Neural cell (in vitro differentiated cells): ENCODE measurements at regions not wholly inside any gene's neighbourhood (a gene's known extent, or its start where the extent isn't known, plus 50 kb on each side); places are given as distances from the start of the nearest gene placed in this dataset.

Experiments
- H2AFZ ChIP-seq: fragments of 200-600, 300-800 bp; sonication (generic), shearing (Covaris generic); 2 replicates; pipeline ENCODE4 v1.6.0; 2014; ENCODE audit warnings: low read depth, mild to moderate bottlenecking, antibody characterized with exemption, low read length, moderate library complexity
- H3F3A ChIP-seq: fragments of 200-600 bp; shearing (Covaris generic); 2 replicates; pipeline ENCODE4 v1.6.1; 2016; ENCODE audit warnings: mild to moderate bottlenecking, moderate library complexity, mixed read lengths, antibody characterized with exemption, low read length; ENCODE audit not compliant: insufficient read depth, poor library complexity, severe bottlenecking
- H3K27ac ChIP-seq: fragments of 200-600, 300-800 bp; sonication (generic), shearing (Covaris generic); 2 replicates; pipeline ENCODE4 v1.5.1; 2014; ENCODE audit warnings: mild to moderate bottlenecking, low read length, moderate library complexity
- H3K27me3 ChIP-seq: fragments of 300-800, 200-600 bp; sonication (generic), shearing (Covaris generic); 2 replicates; pipeline ENCODE4 v1.6.0; 2014; ENCODE audit warnings: mild to moderate bottlenecking, low read depth, low read length, moderate library complexity; ENCODE audit not compliant: insufficient read depth
- H3K36me3 ChIP-seq: fragments of 300-800, 200-600 bp; sonication (generic), shearing (Covaris generic); 2 replicates; pipeline ENCODE4 v1.5.1; 2014; ENCODE audit warnings: mild to moderate bottlenecking, antibody characterized with exemption, low read length, moderate library complexity; ENCODE audit not compliant: insufficient read depth
- H3K4me2 ChIP-seq: fragments of 300-800, 200-600 bp; sonication (generic), shearing (Covaris generic); 2 replicates; pipeline ENCODE4 v1.6.0; 2014; ENCODE audit warnings: mild to moderate bottlenecking, low read length
- H3K4me3 ChIP-seq: fragments of 300-800, 200-600 bp; sonication (generic), shearing (Covaris generic); 2 replicates; pipeline ENCODE4 v1.5.1; 2014; ENCODE audit warnings: mild to moderate bottlenecking, low read length, moderate library complexity
- H3K79me2 ChIP-seq: fragments of 200-600 bp; shearing (Covaris generic); replicated peaks from 2 replicates; pipeline ENCODE4 v1.6.0; 2014; ENCODE audit warnings: mild to moderate bottlenecking, low read length, moderate library complexity; ENCODE audit not compliant: insufficient read depth
- H3K9ac ChIP-seq: fragments of 300-800, 200-600 bp; sonication (generic), shearing (Covaris generic); 2 replicates; pipeline ENCODE4 v1.6.1; 2016; ENCODE audit warnings: mild to moderate bottlenecking, low read length, mixed read lengths
- H3K9me2 ChIP-seq: fragments of 200-600 bp; shearing (Covaris generic); 2 replicates; pipeline ENCODE4 v1.6.1; 2016; ENCODE audit warnings: mild to moderate bottlenecking, low read length, mixed read lengths; ENCODE audit not compliant: insufficient read depth
- H3K9me3 ChIP-seq: fragments of 200-600, 300-800 bp; sonication (generic), shearing (Covaris generic); 2 replicates; pipeline ENCODE4 v1.6.1; 2016; ENCODE audit warnings: mild to moderate bottlenecking, mixed run types, low read length, moderate library complexity, mixed read lengths
- H4K20me1 ChIP-seq: fragments of 200-600 bp; shearing (Covaris generic); 2 replicates; pipeline ENCODE4 v1.6.1; 2016; ENCODE audit warnings: mild to moderate bottlenecking, mixed run types; ENCODE audit not compliant: insufficient read depth
- CTCF ChIP-seq: fragments of 450-650 bp; IDR thresholded peaks from 2 replicates; pipeline ENCODE4 v1.5.1; 2014; ENCODE audit warnings: antibody characterized with exemption, mild to moderate bottlenecking, moderate library complexity; ENCODE audit not compliant: poor library complexity, severe bottlenecking
- EP300 ChIP-seq: fragments of 450-650 bp; conservative IDR thresholded peaks from 2 replicates; pipeline ENCODE4 v1.6.1; 2014; ENCODE audit warnings: antibody characterized with exemption, mild to moderate bottlenecking, moderate library complexity; ENCODE audit not compliant: poor library complexity, severe bottlenecking
- EZH2 ChIP-seq: fragments of 200-600, 300-800 bp; shearing (Covaris generic), sonication (generic); IDR thresholded peaks from 2 replicates; pipeline ENCODE4 v1.6.1; 2014; ENCODE audit warnings: antibody characterized with exemption, low read length, borderline replicate concordance, mild to moderate bottlenecking; ENCODE audit not compliant: insufficient read depth, poor library complexity, severe bottlenecking
- MXI1 ChIP-seq: fragments of 450-650 bp; conservative IDR thresholded peaks from 2 replicates; pipeline ENCODE4 v1.6.1; 2014; ENCODE audit warnings: antibody characterized with exemption, mild to moderate bottlenecking; ENCODE audit not compliant: poor library complexity, severe bottlenecking
- POLR2AphosphoS5 ChIP-seq: IDR thresholded peaks from 2 replicates; pipeline ENCODE4 v1.6.1; 2012
- RAD21 ChIP-seq: fragments of 450-650 bp; conservative IDR thresholded peaks from 2 replicates; pipeline ENCODE4 v1.6.1; 2014; ENCODE audit warnings: antibody characterized with exemption, mild to moderate bottlenecking, moderate library complexity
- SMC3 ChIP-seq: fragments of 450-650 bp; conservative IDR thresholded peaks from 2 replicates; pipeline ENCODE4 v1.6.1; 2014; ENCODE audit warnings: antibody characterized with exemption, mild to moderate bottlenecking, moderate library complexity; ENCODE audit not compliant: poor library complexity
- TAF1 ChIP-seq: IDR thresholded peaks from 2 replicates; pipeline ENCODE4 v1.6.1; 2012; ENCODE audit warnings: low read depth
- TF ChIP-seq, protein P1 (sequence below): IDR thresholded peaks from 2 replicates; pipeline ENCODE4 v1.6.1; 2012; ENCODE audit warnings: borderline replicate concordance

- H4K20me1 ChIP-seq: no peaks in the 10 kb centered on the region
- H3K9ac ChIP-seq: no peak overlapping the region
- H3K4me3 ChIP-seq: no peak overlapping the region
- H3K9me3 ChIP-seq: no peaks in the 10 kb centered on the region
- H3K36me3 ChIP-seq: no peaks in the 10 kb centered on the region
- no peak overlapping the region for H3K27ac ChIP-seq
- H2AFZ ChIP-seq: no peak overlapping the region
- H3F3A ChIP-seq: no peaks in the 10 kb centered on the region
- H3K79me2 ChIP-seq: no peaks in the 10 kb centered on the region
- no peaks in the 10 kb centered on the region for H3K9me2 ChIP-seq
- H3K4me2 ChIP-seq: no peak overlapping the region
- no peaks in the 10 kb centered on the region for H3K27me3 ChIP-seq
- TF ChIP-seq RAD21 (no peak), SMC3 (no peak), EZH2 (no peak), TAF1 (no peak), EP300 (no peak), MXI1 (no peak), CTCF (no peak), POLR2AphosphoS5 (no peak)
- TF ChIP-seq, protein P1, sequence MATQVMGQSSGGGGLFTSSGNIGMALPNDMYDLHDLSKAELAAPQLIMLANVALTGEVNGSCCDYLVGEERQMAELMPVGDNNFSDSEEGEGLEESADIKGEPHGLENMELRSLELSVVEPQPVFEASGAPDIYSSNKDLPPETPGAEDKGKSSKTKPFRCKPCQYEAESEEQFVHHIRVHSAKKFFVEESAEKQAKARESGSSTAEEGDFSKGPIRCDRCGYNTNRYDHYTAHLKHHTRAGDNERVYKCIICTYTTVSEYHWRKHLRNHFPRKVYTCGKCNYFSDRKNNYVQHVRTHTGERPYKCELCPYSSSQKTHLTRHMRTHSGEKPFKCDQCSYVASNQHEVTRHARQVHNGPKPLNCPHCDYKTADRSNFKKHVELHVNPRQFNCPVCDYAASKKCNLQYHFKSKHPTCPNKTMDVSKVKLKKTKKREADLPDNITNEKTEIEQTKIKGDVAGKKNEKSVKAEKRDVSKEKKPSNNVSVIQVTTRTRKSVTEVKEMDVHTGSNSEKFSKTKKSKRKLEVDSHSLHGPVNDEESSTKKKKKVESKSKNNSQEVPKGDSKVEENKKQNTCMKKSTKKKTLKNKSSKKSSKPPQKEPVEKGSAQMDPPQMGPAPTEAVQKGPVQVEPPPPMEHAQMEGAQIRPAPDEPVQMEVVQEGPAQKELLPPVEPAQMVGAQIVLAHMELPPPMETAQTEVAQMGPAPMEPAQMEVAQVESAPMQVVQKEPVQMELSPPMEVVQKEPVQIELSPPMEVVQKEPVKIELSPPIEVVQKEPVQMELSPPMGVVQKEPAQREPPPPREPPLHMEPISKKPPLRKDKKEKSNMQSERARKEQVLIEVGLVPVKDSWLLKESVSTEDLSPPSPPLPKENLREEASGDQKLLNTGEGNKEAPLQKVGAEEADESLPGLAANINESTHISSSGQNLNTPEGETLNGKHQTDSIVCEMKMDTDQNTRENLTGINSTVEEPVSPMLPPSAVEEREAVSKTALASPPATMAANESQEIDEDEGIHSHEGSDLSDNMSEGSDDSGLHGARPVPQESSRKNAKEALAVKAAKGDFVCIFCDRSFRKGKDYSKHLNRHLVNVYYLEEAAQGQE: no peak
Measured at GRCh38 chr11:21783954-21784353, 408.9 kb upstream of the ANO5 start.

GRCh38 chr11:21785351-21785750, 407.5 kb upstream of the ANO5 start:
- Histone ChIP-seq H3K27me3 (no peaks in the 10 kb centered on the region), H2AFZ (no peak overlapping the region), H3K9me2 (no peaks in the 10 kb centered on the region), H3K79me2 (no peaks in the 10 kb centered on the region), H4K20me1 (no peaks in the 10 kb centered on the region), H3F3A (no peaks in the 10 kb centered on the region), H3K9ac (no peak overlapping the region), H3K4me3 (no peak overlapping the region), H3K4me2 (no peak overlapping the region), H3K36me3 (no peaks in the 10 kb centered on the region), H3K9me3 (no peaks in the 10 kb centered on the region), H3K27ac (no peak overlapping the region)
- TF ChIP-seq EZH2 (no peak), TAF1 (no peak)

GRCh38 chr11:21794306-21794705, 398.6 kb upstream of the ANO5 start:
- H3K9me3 ChIP-seq: no peaks in the 10 kb centered on the region
- H3K79me2 ChIP-seq: no peaks in the 10 kb centered on the region
- no peaks in the 10 kb centered on the region for H3K9me2 ChIP-seq
- H2AFZ ChIP-seq: no peak overlapping the region
- no peak overlapping the region for H3K4me3 ChIP-seq
- no peak overlapping the region for H3K9ac ChIP-seq
- no peak overlapping the region for H3K27ac ChIP-seq
- H4K20me1 ChIP-seq: no peaks in the 10 kb centered on the region
- H3K4me2 ChIP-seq: no peak overlapping the region
- TF ChIP-seq TAF1: no peak
- no peak for TF ChIP-seq MXI1
- no peaks in the 10 kb centered on the region for H3F3A ChIP-seq
- no peaks in the 10 kb centered on the region for H3K27me3 ChIP-seq
- H3K36me3 ChIP-seq: no peaks in the 10 kb centered on the region
